H9 (cell line): ENCODE measurements at regions not wholly inside any gene's neighbourhood (a gene's known extent, or its start where the extent isn't known, plus 50 kb on each side); places are given as distances from the start of the nearest gene placed in this dataset.

Experiments used
- DNase-seq: peaks from one replicate; pipeline ENCODE4 v3.0.0-alpha.2; 2017
- H2AFZ ChIP-seq: one replicate; pipeline ENCODE4 v1.6.1; 2013; ENCODE audit warnings: mild to moderate bottlenecking, low read length, control low read depth, moderate library complexity
- H2AK5ac ChIP-seq: 2 replicates; pipeline ENCODE4 v1.6.1; 2013; ENCODE audit warnings: low read length, control low read depth, mixed read lengths; ENCODE audit not compliant: insufficient read length
- H2BK120ac ChIP-seq: one replicate; pipeline ENCODE4 v1.6.1; 2013; ENCODE audit warnings: low read depth, mild to moderate bottlenecking, low read length, control low read depth, inconsistent platforms; ENCODE audit not compliant: poor library complexity, severe bottlenecking
- H2BK12ac ChIP-seq: 2 replicates; pipeline ENCODE4 v1.6.1; 2013; ENCODE audit warnings: low read length, control low read depth, mixed read lengths, low read depth; ENCODE audit not compliant: insufficient read length
- H2BK15ac ChIP-seq: 2 replicates; pipeline ENCODE4 v1.6.1; 2013; ENCODE audit warnings: low read depth, low read length, control low read depth
- H2BK20ac ChIP-seq: one replicate; pipeline ENCODE4 v1.6.1; 2013; ENCODE audit warnings: low read depth, mild to moderate bottlenecking, low read length, control low read depth, inconsistent platforms; ENCODE audit not compliant: poor library complexity, severe bottlenecking
- H2BK5ac ChIP-seq: 2 replicates; pipeline ENCODE4 v1.6.1; 2013; ENCODE audit warnings: low read length, control low read depth, mixed read lengths; ENCODE audit not compliant: insufficient read length
- H3K14ac ChIP-seq: 2 replicates; pipeline ENCODE4 v1.6.1; 2013; ENCODE audit warnings: low read length, control low read depth; ENCODE audit not compliant: insufficient read depth
- H3K18ac ChIP-seq: 2 replicates; pipeline ENCODE4 v1.6.1; 2013; ENCODE audit warnings: low read depth, mild to moderate bottlenecking, mixed read lengths, low read length, control low read depth; ENCODE audit not compliant: insufficient read length
- H3K23ac ChIP-seq: 2 replicates; pipeline ENCODE4 v1.6.1; 2013; ENCODE audit warnings: low read length, control low read depth, mixed read lengths, low read depth; ENCODE audit not compliant: insufficient read length
- H3K23me2 ChIP-seq: 2 replicates; pipeline ENCODE4 v1.6.1; 2013; ENCODE audit warnings: low read depth, mild to moderate bottlenecking, mixed read lengths, low read length, control low read depth; ENCODE audit not compliant: insufficient read length, poor library complexity, severe bottlenecking
- H3K27ac ChIP-seq: 2 replicates; pipeline ENCODE4 v1.5.1; 2013; ENCODE audit warnings: low read length, control low read depth, mixed read lengths, low read depth; ENCODE audit not compliant: insufficient read length
- H3K27me3 ChIP-seq: 2 replicates; pipeline ENCODE4 v1.6.1; 2013; ENCODE audit warnings: low read length, control low read depth, inconsistent platforms; ENCODE audit not compliant: insufficient read depth
- H3K4ac ChIP-seq: 2 replicates; pipeline ENCODE4 v1.6.1; 2013; ENCODE audit warnings: low read depth, mild to moderate bottlenecking, control low read depth, inconsistent platforms, low read length, moderate library complexity
- H3K4me1 ChIP-seq: 2 replicates; pipeline ENCODE4 v1.6.1; 2013; ENCODE audit warnings: low read length, control low read depth, inconsistent platforms; ENCODE audit not compliant: insufficient read depth
- H3K4me2 ChIP-seq: 2 replicates; pipeline ENCODE4 v1.6.1; 2013; ENCODE audit warnings: low read length, control low read depth, mixed read lengths; ENCODE audit not compliant: insufficient read length, insufficient read depth
- H3K56ac ChIP-seq: 2 replicates; pipeline ENCODE4 v1.6.1; 2013; ENCODE audit warnings: low read depth, mild to moderate bottlenecking, mixed read lengths, low read length, control low read depth; ENCODE audit not compliant: insufficient read length
- H3K79me1 ChIP-seq: 2 replicates; pipeline ENCODE4 v1.6.1; 2013; ENCODE audit warnings: low read depth, mild to moderate bottlenecking, moderate library complexity, low read length, control low read depth, inconsistent platforms; ENCODE audit not compliant: insufficient read depth, poor library complexity, severe bottlenecking
- H3K79me2 ChIP-seq: 2 replicates; pipeline ENCODE4 v1.6.1; 2013; ENCODE audit warnings: low read length, control low read depth, inconsistent platforms; ENCODE audit not compliant: insufficient read depth
- H3K9ac ChIP-seq: 2 replicates; pipeline ENCODE4 v1.6.1; 2013; ENCODE audit warnings: low read length, control low read depth, mixed read lengths; ENCODE audit not compliant: insufficient read length; ENCODE audit errors: extremely low read depth
- H3K9me3 ChIP-seq: one replicate; pipeline ENCODE4 v1.6.1; 2013; ENCODE audit warnings: low read depth, low read length, inconsistent platforms; ENCODE audit not compliant: control insufficient read depth
- H3T11ph ChIP-seq: one replicate; pipeline ENCODE4 v1.6.1; 2013; ENCODE audit warnings: mild to moderate bottlenecking, low read length, control low read depth, inconsistent platforms
- H4K20me1 ChIP-seq: one replicate; pipeline ENCODE4 v1.6.1; 2013; ENCODE audit not compliant: control insufficient read depth, insufficient read length, insufficient read depth
- H4K5ac ChIP-seq: 2 replicates; pipeline ENCODE4 v1.6.1; 2013; ENCODE audit warnings: low read depth, mild to moderate bottlenecking, mixed read lengths, low read length, control low read depth; ENCODE audit not compliant: insufficient read length
- H4K8ac ChIP-seq: replicated peaks from 2 replicates; pipeline ENCODE4 v1.6.1; 2013; ENCODE audit warnings: low read length, control low read depth, mixed read lengths, low read depth; ENCODE audit not compliant: insufficient read length
- H4K91ac ChIP-seq: 2 replicates; pipeline ENCODE4 v1.6.1; 2013; ENCODE audit warnings: low read depth, mild to moderate bottlenecking, moderate library complexity, mixed read lengths, low read length, control low read depth; ENCODE audit not compliant: insufficient read length
- H3K27ac Mint-ChIP-seq, 3 experiments: 2 replicates in 2 of 3; 3 replicates in 1 of 3; pipeline ENCODE4 v1.8.0; 2020 to 2021; ENCODE audit warnings: mixed read lengths in 3 of 3, mild to moderate bottlenecking in 1 of 3, moderate library complexity in 1 of 3
- H3K27me3 Mint-ChIP-seq: 2 replicates; pipeline ENCODE4 v1.8.0; 2021; ENCODE audit warnings: low read depth, mild to moderate bottlenecking, moderate library complexity, mixed read lengths
- H3K36me3 Mint-ChIP-seq, 3 experiments: 2 replicates in 2 of 3; 3 replicates in 1 of 3; pipeline ENCODE4 v1.8.0; 2020 to 2021; ENCODE audit warnings: low read depth in 3 of 3, mixed read lengths in 3 of 3; ENCODE audit not compliant: insufficient read depth in 1 of 3
- H3K4me1 Mint-ChIP-seq, 2 experiments: 2 replicates each; pipeline ENCODE4 v1.8.0; 2020; ENCODE audit warnings: mixed read lengths in 2 of 2
- H3K4me3 Mint-ChIP-seq, 2 experiments: 2 replicates in 1 of 2; 3 replicates in 1 of 2; pipeline ENCODE4 v1.8.0; 2020 to 2021; ENCODE audit warnings: mild to moderate bottlenecking in 2 of 2, mixed read lengths in 2 of 2, moderate library complexity in 1 of 2
- H3K9me3 Mint-ChIP-seq, 2 experiments: 2 replicates in 1 of 2; 3 replicates in 1 of 2; pipeline ENCODE4 v1.8.0; 2020; ENCODE audit warnings: mild to moderate bottlenecking in 2 of 2, mixed read lengths in 2 of 2, moderate library complexity in 1 of 2
- WGBS: extraction: QIAGEN DNeasy Blood & Tissue Kit; methylation state at CpG from one replicate; pipeline ENCODE4 v1.1.7; 2013; ENCODE audit warnings: missing lambda C conversion rate, low lambda C conversion rate, mixed read lengths; ENCODE audit not compliant: insufficient read length; ENCODE audit errors: extremely low coverage; 5-methylcytosine and 5-hydroxymethylcytosine counted together
- TF ChIP-seq, protein P1 (sequence below): fragments of 200-600 bp; sonication (generic); conservative IDR thresholded peaks from 3 replicates; pipeline ENCODE4 v1.8.0; 2021; ENCODE audit warnings: antibody characterized with exemption, mild to moderate bottlenecking

DNA sequence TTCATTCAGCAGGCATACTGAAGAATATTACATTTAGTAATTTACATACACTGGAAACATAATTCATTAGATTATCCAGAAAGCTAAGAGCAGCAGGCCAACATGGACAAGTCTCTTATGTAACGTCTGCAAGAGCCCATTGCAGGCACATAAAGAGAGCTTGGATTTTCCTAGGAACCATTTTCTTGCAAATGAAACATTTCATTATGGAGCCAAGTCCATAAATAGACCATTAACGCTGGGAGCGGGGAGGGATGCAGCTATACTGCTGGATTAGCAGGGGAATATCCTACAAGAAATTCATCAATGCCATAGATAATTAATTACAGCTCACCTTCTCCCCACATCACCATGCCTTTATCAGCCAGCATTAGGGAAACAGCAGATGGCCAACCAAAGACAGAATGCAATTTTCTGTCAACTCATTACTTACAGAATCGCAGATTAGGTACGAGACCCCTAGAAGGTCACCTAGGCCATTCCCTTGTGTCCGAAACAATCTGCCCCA lies 170.4 kb downstream of the C1D start:
- no peak overlapping the region for H2BK20ac ChIP-seq
- no peak overlapping the region for H3K14ac ChIP-seq
- H3K9ac ChIP-seq: no peak overlapping the region
- H3K4ac ChIP-seq: no peak overlapping the region
- no peak overlapping the region for H4K8ac ChIP-seq
- WGBS: no CpG with 5 or more reads among the region's 6 CpGs
- H4K5ac ChIP-seq: no peak overlapping the region
- H3K27me3 ChIP-seq: no peaks in the 10 kb centered on the region; the same call in 1 of the 2 replicates
- no peak overlapping the region for H2BK15ac ChIP-seq
- H3K36me3 Mint-ChIP-seq: peaks cover 0 to 4% (median 0%) of the 10 kb centered on the region in 3 experiments; a peak in 1 of 7 replicates
- no peaks in the 10 kb centered on the region; a peak in 1 of 5 replicates for H3K9me3 Mint-ChIP-seq
- H2AK5ac ChIP-seq: no peak overlapping the region
- H3K56ac ChIP-seq: no peak overlapping the region
- no peak overlapping the region for H3K18ac ChIP-seq
- H2BK12ac ChIP-seq: no peak overlapping the region
- H3K23ac ChIP-seq: no peak overlapping the region
- H3K4me1 Mint-ChIP-seq: peaks cover 17 to 23% of the 10 kb centered on the region in 2 experiments
- H3K27ac ChIP-seq: no peak overlapping the region
- H3K4me2 ChIP-seq: no peak overlapping the region
- DNase-seq: no peak
- H4K91ac ChIP-seq: no peak overlapping the region
- no peaks in the 10 kb centered on the region for H3K9me3 ChIP-seq
- no peaks in the 10 kb centered on the region for H4K20me1 ChIP-seq
- H3T11ph ChIP-seq: no peak overlapping the region
- peaks cover 7% of the 10 kb centered on the region for H3K4me1 ChIP-seq
- H3K27ac Mint-ChIP-seq: no peak overlapping the region
- no peak overlapping the region for H2BK5ac ChIP-seq
- no peaks in the 10 kb centered on the region for H3K79me1 ChIP-seq
- no peak overlapping the region for H2AFZ ChIP-seq
- TF ChIP-seq, protein P1, sequence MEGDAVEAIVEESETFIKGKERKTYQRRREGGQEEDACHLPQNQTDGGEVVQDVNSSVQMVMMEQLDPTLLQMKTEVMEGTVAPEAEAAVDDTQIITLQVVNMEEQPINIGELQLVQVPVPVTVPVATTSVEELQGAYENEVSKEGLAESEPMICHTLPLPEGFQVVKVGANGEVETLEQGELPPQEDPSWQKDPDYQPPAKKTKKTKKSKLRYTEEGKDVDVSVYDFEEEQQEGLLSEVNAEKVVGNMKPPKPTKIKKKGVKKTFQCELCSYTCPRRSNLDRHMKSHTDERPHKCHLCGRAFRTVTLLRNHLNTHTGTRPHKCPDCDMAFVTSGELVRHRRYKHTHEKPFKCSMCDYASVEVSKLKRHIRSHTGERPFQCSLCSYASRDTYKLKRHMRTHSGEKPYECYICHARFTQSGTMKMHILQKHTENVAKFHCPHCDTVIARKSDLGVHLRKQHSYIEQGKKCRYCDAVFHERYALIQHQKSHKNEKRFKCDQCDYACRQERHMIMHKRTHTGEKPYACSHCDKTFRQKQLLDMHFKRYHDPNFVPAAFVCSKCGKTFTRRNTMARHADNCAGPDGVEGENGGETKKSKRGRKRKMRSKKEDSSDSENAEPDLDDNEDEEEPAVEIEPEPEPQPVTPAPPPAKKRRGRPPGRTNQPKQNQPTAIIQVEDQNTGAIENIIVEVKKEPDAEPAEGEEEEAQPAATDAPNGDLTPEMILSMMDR: no peak
- H3K23me2 ChIP-seq: no peaks in the 10 kb centered on the region
- no peak overlapping the region for H3K4me3 Mint-ChIP-seq
- no peaks in the 10 kb centered on the region for H3K79me2 ChIP-seq
- peaks cover 32% of the 10 kb centered on the region for H3K27me3 Mint-ChIP-seq
- H2BK120ac ChIP-seq: no peak overlapping the region
